ENCODE measurements at regions not wholly inside any gene's neighbourhood (a gene's known extent, or its start where the extent isn't known, plus 50 kb on each side); places are given as distances from the start of the nearest gene placed in this dataset.

DNA sequence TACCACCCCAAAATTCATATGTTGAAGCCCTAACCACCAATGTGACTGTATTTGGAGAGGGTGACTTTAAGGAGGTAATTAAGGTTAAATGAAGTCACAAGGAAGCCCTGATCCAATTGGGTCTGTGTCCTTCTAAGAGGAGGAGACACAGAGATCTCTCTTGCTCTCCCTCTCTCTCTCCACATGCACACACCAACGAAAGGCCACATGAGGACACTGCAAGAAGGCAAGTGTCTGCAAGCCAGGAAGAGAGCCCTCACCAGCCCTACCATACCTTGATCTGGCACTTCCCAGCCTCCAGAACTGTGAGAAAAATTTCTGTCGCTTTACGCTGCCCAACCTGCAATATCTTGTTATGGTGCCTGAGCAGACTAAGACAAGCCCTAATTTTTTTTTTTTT, 56.0 kb upstream of the NEBL start:
- TF ChIP-seq, protein P1, sequence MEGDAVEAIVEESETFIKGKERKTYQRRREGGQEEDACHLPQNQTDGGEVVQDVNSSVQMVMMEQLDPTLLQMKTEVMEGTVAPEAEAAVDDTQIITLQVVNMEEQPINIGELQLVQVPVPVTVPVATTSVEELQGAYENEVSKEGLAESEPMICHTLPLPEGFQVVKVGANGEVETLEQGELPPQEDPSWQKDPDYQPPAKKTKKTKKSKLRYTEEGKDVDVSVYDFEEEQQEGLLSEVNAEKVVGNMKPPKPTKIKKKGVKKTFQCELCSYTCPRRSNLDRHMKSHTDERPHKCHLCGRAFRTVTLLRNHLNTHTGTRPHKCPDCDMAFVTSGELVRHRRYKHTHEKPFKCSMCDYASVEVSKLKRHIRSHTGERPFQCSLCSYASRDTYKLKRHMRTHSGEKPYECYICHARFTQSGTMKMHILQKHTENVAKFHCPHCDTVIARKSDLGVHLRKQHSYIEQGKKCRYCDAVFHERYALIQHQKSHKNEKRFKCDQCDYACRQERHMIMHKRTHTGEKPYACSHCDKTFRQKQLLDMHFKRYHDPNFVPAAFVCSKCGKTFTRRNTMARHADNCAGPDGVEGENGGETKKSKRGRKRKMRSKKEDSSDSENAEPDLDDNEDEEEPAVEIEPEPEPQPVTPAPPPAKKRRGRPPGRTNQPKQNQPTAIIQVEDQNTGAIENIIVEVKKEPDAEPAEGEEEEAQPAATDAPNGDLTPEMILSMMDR (IDR thresholded peaks at IDR 0.05; ENCODE audit: borderline replicate concordance, extremely low read depth, low read length, poor library complexity, severe bottlenecking), result no peak
- no peak for TF ChIP-seq EZH2 (IDR thresholded peaks at IDR 0.05; ENCODE audit: borderline replicate concordance, low read depth, low read length, severe bottlenecking)

All from DND-41 (cell line).